CD4-positive, alpha-beta T cell treated with Interleukin-6 at 100 ng/mL for 8 hours (primary cell): ENCODE measurements at regions not wholly inside any gene's neighbourhood (a gene's known extent, or its start where the extent isn't known, plus 50 kb on each side); places are given as distances from the start of the nearest gene placed in this dataset.

ENCODE experiments used
- DNase-seq: peaks from one replicate; pipeline ENCODE4 v3.0.0-alpha.2; 2020; ENCODE audit warnings: mixed read lengths, low spot score

DNA sequence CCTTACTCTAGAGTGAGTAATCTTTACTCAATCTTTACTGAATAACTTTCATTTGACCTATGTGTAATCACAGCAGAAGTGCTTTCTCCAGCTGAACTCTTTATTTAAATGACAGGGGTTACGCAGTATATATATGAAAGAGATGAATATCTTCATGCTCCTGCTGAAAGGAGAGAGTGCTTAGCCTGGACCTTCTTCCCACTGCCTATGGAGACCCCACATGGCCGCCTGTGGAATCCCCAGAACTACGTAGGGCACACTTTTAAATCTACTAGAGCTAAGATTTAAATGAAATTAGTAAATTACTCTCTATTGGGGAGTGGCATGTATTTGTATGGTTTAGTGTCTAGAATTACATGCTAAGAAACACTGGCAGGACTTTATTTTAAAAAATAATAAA, 391.2 kb downstream of the ANKRD50 start:
- no peak for DNase-seq

DNA sequence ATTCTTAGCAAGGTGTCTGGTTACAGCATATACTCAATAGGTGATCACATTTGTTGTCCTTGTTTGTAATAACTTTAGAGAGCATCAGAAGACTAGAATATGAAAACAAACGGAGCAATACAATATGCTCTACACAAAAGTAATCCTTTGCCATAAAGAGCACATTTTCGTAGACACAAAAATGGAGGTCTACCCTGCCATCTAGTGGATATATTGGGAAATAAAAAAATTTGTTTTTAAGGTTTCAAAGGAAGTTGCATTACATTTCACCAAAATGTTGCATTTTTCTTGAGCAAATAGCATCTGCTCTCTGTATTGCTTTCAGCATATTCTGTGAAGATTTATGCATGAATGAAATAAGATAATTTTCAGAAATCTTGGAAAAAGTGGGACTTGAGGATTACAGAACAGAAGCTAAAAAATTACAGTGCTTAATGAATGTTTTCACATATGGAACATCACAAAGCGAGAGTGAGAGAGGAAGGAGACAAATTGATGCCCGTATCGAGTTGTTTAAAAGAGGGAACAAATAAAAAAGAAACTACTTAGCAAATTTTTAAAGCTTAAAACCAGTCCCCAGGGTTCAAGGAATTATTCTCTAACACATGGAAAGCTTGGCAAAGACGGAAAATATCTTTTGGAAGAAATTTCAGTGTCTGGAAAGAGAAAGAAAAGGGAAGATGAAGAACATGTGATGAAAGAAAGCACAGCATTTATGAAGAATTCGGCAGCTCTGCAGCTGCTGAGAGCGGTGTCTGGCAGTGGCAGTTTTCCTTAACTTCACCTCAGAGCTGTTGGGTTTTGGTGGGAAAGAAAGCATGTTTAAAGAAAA, 390.1 kb downstream of the ANKRD50 start:
- DNase-seq: no peak

DNA sequence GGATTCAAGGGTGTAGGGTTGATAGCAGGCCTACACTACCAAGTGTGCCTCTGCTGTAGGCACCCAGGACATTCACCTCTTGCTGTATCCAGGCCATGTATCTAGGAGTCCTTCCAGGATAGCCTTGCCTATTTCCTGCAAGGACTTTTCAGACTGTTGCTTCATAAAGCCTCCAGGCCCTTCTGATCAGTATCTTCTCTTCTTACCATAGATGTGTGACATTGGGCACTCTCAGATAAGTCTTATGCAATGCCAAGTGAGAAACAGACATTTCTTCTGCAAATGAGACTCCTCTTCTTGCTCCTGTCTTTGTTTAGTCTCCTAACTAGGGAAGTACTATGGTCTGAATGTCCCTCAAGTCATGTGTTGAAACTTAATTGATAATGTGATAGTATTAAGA, 386.8 kb downstream of the ANKRD50 start:
- DNase-seq: no peak

DNA sequence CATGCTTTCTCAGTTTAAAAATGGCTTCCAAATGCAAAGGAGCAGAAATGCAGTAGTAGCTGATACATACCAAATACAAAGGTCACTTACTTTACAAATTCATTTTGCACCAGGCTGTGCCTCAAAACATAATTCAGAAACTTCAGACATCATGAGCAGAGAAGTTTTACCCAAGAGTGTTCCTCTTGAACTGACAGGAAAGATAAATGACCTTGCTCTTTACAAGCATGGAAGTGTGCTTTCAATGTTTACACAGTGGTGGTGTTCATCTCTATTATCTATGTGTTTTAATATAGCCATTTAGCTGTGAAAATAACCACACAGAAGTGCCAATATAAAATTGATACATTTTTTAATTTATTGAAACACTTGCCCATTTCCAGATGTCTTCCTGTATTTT, 383.4 kb downstream of the ANKRD50 start:
- DNase-seq: no peak

DNA sequence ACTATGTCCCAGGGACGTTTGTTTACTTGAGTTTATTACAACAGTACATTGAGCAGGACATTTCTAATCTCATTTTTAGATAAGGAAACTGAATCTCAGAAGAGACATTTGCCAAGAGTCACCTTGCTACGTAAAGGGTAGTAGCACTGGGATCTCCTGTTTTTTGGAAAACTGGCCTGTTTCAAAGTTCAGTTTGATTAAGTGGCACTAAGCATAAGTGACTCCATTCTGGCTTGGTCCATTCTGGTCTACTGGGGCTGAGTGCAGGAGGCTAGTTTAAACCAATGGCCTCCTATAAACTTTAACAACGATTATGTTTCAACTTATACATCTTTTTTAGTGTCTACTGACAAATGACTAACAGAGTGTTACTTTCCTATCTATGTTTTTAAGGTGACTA, 382.5 kb downstream of the ANKRD50 start:
- no peak for DNase-seq

DNA sequence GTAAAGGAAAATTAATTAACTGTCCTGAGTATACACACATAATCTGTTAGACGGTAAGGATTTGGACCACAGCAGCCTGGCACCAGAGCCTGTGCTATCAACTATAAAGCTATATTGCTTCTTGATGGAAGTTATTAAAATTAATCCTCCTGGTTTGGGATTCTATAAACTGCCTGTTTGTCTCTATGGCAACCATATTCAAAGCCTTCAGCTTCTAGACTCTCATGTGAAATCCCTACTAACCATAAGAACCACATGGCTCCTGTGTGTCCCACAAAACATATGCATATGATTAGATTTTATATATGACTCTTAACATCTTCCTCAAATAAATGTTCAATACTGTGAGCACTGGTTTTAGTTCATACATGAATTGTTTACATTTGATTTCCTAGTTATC, 380.8 kb downstream of the ANKRD50 start:
- DNase-seq: no peak

DNA sequence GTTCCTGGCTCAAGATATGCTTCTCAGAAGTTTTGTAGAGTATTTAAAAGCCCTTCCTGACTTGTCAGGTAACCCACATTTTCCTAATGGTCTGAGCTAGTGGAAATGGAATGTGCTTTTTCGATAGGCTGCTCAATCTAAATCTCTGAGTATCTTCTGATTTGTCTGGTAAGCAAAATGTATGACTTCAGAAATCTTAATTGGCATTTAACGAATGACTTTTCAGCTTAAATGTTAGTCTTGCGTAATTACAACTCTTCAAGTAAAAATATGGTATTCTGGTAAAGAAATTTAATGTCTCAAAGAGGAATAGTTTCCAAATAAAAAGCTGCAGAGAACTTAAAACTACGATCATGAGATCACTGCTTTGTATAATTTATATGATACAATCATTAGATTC, 379.1 kb downstream of the ANKRD50 start:
- no peak for DNase-seq

DNA sequence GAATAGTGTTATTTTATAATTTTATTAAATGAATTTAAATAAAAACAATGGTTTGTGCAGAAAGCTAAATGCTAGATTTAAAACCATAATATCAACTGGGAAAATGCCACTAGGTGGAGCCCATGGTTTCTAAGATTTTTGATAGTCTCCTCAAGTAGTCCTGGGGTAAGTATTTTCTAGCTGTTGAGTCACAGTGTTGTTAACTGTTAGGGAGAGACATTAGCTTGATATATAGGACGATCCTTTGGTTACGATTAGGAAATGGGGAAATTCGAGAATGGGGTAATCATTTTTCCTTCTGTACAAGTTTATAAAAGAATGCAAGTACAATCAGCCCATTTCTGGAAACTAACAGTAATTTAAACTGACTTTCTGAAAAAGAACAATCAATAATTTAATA, 378.4 kb downstream of the ANKRD50 start:
- no peak for DNase-seq

DNA sequence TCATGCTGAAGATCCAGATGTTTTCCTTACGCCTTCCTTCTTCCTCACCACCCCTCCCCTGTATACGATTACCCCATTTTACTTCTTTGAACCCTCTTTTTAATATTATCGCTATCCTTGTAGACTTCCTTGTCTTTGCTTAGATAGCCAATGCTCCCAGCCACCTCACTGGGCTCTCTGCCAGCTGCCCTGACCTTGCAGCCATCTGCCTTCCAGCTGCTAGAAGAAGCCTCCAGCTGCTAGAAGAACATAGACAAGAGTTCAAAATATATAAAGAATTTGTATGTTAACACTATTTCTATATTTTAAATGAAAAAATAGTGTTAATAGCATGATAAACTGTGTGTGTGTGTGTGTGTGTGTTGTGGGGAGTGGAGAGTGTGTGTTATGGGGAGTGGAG, 374.7 kb downstream of the ANKRD50 start:
- DNase-seq: no peak

DNA sequence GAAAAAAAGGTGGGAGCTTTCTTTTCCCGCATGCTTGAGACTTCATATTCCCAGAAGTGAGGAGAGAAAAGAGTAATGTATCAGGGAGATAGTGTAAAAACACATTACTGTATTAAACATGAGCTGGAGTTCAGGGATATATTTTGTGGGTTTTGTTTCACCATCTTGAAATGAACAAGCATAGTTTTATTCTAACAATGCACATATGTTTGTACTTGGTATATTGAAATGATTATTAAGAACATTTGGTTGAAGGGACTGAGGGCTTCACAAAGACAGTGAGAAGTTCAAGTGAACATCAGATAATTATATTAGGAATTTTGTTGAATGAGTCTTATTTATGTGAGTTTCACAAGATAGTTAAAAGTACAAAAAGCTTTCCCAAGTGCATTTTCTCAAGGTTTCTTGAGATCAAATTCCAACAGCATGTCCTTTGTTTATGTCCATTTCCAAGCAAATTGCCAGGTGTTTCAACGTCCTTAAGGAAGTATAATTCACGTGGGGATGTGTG, 368.8 kb downstream of the ANKRD50 start:
- DNase-seq: no peak

DNA sequence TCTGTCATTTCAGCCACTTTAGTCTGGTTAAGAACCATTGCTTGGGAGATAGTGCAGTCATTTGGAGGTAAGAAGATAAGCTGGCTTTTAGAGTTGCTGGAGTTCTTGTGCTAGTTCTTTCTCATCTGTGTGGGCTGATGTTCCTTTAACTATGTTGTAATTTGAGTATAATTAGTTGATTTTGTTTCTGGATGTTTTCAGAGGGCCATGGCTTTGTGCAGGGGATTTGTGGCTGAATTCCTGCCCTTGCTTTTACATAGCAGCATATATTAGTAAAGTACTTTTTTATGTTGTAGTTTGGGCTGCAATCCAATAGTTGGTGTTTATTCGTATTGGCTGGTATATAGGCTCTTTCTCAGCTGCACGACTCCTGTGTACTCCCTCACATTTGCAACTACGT, 339.6 kb downstream of the ANKRD50 start:
- DNase-seq: no peak

DNA sequence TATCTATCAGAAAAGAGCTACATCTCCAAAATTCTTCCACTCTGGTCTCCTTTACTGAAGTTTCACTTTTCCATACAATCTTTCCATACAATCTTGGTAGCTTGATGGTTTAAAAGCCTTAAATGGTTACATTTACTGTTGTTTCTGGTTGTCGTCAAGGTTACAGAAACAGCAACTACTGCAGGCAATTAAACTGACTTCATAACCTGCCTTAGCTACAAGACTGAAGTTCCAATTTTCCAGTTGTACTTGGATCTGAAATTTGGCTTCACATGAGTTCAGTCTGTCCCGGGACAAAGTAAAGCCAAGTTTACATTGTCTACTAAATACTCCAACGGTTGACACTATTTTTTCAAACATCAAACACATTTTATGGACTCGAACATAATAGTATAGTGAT, 326.4 kb downstream of the ANKRD50 start:
- no peak for DNase-seq

DNA sequence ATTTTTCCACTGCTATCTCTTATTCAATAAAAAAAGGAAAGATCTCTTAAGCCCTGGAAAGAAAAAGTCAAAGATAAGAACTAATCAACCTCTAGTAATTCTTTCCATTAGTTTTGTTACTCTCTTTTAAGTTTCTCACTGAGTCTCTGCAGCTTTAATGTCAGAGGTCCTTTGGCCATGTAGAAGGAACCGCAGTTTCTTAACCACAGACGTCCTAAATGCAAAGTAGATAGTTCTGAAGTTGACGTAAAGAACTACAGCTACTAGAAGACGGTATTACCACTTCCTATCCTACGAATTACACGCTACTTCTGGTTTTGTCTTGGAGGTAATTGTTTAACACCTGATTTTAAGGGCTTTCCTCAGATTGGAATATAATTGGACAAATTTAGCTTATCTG, 325.9 kb downstream of the ANKRD50 start:
- DNase-seq: no peak

DNA sequence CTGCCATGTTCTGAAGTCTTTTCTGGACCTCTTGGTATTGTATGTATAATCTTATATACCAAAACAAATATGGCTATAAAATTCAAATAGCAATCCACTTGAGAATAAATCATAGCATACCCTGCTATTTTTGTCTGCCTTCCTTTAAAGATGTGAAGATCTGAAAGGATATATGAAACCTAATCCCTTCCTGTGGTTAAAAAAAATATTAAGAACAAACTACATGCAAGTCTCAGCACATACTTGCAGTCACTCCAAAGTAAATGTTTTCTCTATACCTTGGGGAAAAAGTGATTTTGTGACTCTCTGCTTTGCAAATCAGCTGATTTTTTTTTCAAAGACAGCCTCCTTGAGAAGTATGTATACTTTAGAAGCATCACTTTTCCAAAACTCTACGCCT, 322.9 kb downstream of the ANKRD50 start:
- no peak for DNase-seq

DNA sequence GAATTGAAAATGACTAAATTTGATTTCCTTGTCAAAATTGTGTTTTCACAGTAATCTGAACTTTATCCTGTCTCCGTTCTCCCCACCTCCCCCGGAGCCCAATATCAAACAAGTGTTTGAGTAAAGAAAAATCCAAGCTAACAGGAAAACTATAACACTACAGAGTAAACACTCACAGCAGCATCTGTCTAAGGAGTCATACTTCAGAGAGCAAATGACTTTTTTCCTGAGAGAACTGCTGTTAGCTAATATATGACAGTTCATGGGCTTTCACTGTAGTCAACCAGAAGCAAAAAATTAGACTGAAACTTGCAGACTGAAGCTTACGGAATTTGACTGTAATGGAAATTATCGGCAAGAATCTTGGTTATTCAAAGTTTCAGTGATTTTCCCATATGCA, 321.7 kb downstream of the ANKRD50 start:
- DNase-seq: no peak

DNA sequence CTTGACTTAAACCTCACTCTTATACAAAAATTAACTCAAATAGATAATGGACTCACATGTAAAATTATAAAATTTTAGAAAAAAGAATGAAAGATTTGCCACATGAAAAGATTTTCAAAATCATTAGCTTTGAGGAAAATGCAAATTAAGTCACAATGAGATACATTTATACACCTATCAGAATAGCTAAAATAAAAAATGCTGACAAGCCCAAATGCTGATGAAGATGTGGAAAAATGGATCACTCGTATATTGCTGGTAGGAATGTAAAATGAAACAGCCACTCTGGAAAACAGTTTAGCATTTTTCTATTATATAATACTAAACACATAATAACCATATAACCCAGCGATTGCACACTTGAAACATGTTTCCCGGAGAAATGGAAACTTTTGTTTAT, 316.2 kb downstream of the ANKRD50 start:
- no peak for DNase-seq

DNA sequence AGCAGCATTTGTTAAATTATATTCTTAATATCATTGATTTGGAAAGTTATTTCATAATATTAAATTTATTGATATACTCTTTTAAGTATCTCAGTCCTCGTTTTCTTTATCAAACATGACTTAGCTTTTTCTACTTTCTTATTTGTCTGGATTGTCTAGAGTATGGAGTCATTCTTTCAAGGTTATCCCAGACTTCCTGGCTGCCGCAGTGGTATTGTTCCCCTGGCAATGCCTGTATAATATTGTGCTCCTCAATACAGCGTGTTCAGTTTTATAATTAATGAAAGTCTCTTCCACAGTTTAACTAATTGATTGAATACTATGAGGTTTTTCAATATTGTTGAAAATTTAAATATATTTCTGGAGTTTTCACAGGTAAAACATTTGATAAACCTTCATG, 310.9 kb downstream of the ANKRD50 start:
- DNase-seq: no peak

DNA sequence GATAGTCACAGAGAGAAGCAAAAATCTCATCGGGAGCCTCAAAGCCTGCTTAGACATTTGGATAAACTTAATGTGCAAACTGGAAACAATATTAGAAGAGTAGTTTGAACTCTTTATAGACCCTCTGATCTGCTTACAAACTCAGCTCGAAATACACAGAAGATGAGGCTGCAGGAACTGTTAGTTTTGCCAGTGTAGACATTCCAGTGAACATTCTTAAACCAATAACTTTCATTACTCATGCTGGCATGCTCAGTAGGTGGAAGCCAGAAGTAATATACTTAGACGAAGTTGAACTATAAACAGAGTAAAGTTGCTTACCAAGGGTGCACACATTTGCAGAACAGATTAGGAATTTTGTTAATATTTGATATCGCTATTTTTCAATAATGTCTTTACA, 303.5 kb downstream of the ANKRD50 start:
- DNase-seq: no peak

DNA sequence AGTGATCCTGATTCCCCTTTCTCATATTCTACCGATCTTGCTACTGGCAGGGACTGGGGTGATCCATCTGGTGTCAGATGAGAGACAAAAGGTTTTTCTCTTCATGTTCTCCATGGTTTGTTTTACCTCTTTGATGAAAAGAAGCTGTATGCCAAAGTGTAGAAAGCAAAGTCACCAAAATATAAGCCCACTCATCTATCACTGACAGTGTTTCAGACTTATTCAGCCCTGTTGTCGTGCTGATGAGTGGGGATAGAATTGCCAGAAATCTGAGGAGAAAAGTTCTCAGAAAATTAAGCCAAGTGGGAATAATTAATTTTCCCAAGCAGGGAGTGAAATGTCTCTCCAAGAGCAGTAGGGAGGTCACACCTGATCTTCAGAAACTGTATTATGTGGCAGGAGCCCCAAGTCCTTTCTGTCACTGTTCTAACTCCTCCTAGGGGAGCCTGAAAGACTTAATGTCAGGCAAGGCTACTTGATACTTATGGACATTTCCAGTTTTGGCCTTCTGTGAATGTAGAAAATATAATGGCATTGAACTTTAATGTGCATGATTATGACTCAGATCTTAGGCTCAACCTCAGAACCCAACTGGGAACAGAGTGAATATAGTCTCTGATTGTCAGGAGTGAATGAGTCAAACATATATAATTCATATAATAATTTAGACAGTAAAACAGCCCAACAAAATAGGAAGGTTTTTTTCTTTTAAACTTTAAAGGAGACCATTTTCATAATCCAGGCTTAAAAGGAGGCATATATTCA, 298.1 kb downstream of the ANKRD50 start:
- DNase-seq: no peak

DNA sequence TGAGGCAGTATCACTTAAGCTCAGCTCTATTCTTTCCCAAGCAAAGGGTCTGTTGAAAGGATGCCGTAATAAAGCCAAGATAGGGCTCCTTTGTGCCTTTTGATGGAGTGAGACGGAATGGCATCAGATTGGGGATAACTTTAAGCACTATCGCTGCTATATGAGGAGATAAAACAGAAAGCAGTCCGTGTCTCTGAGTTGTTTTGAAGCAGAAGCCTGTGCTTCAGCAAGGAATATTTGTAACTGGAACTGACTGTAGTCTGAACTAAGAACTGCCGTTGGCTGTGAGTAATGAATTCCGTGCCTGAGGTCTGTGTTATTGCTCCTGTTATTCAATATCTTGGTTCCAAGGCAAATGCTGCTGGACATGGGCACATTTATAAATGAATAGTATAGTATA, 297.4 kb downstream of the ANKRD50 start:
- no peak for DNase-seq

DNA sequence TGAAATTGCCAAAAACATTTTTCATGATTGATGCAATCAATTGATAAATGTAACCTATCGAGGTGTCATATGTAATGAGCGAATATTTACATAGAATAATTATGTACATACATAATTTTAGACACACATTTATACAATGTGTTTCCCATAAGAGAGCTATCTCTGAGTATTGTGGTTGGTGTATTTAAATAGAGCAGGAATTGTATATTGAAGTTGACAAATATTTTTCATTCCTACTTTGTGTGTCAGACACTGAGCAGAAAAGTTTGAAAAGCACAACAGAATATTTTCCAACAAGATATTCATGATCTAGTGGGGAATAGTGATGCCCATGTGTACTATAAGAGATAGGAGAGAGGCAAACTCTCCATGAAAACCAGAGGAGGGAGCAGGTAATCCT, 295.2 kb downstream of the ANKRD50 start:
- DNase-seq: no peak

DNA sequence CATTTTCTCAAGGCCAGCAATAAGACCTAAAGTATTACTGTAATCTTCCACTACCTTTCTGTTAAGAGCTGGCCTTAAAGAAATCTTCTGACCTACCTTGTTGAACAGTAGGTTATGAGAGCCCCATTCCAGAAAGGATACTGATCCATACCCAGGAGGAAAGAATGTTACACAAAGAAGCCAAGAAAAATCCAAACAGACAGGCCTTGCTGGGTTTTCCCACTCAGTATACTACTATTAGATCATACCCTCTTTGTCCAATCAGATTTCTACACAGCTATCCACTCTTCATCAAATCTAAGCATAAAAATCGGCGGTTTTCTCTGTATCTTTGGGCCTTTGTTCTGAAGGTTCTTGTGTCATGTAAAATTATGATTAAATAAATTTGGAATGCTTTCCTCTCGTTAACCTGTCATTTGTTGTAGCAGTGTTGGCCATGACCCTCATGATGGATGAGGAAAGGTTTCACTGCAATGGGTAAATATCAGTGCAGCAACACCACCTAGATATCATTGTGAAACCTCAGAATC, 292.3 kb downstream of the ANKRD50 start:
- DNase-seq: no peak

DNA sequence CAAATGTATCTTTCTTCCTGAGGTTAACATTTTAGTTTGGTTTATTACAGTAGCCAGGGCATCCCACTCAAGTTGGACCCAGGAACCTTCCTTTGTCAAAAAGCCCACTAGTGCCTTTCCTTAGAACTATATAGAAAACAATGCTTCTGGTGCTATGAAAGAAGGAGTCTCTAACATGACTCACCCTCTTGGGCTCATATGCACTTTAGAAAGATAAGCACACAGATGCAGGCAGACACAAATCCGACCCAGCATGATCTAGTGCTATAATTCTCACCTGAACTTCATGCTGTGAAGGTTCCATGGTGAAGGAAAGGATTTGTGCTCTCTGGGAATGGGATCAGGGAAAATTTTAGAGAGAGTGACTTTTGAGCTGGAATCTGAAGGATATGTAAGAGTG, 289.4 kb downstream of the ANKRD50 start:
- no peak for DNase-seq
